ENCODE measurements at regions not wholly inside any gene's neighbourhood (a gene's known extent, or its start where the extent isn't known, plus 50 kb on each side); places are given as distances from the start of the nearest gene placed in this dataset.

DNA sequence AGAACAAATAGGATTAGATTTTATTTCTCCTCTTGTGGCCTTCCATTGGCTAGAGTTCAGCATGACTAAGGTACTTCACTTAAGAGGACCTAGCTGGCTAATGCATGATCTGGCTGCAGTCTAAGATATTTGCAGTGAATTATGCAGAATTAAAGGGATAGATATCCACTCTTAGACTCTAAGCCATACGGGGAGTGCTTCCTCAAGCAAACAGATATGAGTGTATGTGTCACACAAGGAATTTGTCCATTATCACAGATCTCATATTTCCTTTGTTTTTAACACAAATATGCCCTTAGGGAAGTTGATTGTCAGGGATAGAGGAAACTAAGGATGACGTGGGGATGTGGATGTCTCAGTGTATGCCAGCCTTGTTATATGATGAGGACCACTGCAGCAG is 88.1 kb upstream of the DHRS4 start:
- no peak overlapping the region for H3K4me3 ChIP-seq
- H3K27me3 ChIP-seq, result no peaks in the 10 kb centered on the region
- intact Hi-C loops (cut with DNase I), result no loop called here
- H3K9me3 ChIP-seq, result no peaks in the 10 kb centered on the region
- no peak overlapping the region for H3K27ac ChIP-seq
- H3K36me3 ChIP-seq, result no peaks in the 10 kb centered on the region
- no peaks in the 10 kb centered on the region for H3K4me1 ChIP-seq
- DNase-seq, result no peak
- TF ChIP-seq, protein P1, sequence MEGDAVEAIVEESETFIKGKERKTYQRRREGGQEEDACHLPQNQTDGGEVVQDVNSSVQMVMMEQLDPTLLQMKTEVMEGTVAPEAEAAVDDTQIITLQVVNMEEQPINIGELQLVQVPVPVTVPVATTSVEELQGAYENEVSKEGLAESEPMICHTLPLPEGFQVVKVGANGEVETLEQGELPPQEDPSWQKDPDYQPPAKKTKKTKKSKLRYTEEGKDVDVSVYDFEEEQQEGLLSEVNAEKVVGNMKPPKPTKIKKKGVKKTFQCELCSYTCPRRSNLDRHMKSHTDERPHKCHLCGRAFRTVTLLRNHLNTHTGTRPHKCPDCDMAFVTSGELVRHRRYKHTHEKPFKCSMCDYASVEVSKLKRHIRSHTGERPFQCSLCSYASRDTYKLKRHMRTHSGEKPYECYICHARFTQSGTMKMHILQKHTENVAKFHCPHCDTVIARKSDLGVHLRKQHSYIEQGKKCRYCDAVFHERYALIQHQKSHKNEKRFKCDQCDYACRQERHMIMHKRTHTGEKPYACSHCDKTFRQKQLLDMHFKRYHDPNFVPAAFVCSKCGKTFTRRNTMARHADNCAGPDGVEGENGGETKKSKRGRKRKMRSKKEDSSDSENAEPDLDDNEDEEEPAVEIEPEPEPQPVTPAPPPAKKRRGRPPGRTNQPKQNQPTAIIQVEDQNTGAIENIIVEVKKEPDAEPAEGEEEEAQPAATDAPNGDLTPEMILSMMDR (IDR thresholded peaks at IDR 0.05), result no peak
- no peak overlapping the region for H3K9ac ChIP-seq (ENCODE audit: low read depth in 2 of 2, low read length in 2 of 2)

DNA sequence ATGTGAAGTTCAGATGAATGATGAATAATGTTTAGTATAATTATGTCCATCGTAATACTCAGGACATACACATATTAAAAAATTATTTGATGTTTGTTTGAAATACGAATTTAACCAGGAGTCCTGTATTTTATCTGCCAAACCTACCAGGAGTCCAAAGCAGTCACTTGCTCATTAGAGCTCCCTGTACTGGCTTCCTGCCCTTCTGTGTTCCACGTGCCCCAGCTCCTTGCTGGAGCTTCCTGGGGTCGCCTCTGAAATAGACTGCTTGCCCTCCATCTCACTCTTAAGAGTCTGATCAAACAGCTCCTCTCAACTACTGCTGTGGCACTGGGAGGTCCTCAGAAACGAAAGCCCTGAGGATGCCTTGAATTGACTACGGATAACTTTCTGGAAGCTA is 87.3 kb upstream of the DHRS4 start:
- H3K9me3 ChIP-seq, result no peaks in the 10 kb centered on the region
- no peak overlapping the region for H3K4me3 ChIP-seq
- TF ChIP-seq, protein P1 (IDR thresholded peaks at IDR 0.05), result no peak
- intact Hi-C loops (cut with DNase I), result no loop called here
- H3K27ac ChIP-seq, result no peak overlapping the region
- no peak for DNase-seq
- no peaks in the 10 kb centered on the region for H3K36me3 ChIP-seq
- H3K4me1 ChIP-seq, result no peaks in the 10 kb centered on the region
- no peaks in the 10 kb centered on the region for H3K27me3 ChIP-seq
- no peak overlapping the region for H3K9ac ChIP-seq (ENCODE audit: low read depth in 2 of 2, low read length in 2 of 2)

DNA sequence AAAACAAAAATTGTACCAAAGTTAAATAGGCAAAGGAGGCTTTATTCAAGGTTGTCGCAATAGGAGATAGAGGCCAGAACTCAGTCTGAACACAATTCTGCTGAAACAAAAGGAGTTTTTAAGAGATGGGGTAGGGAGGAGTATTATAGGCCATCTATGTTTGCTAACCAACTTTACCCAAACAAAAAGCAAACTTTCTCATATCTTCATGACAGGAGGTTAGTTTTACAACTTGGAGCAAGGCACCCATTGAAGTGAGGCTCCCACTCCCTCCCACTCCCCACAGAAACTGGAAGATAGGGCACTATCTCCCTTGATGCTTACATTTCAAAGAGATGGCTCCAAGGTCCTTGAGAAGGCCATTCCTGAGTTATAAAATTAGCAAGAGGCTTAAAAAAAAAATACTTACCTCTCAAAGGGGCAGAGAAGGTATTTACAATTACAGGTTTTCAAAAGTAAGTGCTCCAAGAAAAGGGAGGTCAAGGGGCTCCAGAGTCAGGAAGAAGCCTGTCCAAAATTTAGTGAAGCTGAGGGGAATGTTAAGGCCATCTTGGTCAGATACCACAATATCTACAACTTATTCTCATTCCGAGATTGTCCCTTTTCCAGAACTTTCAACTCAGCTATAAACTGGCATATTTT is 84.4 kb upstream of the DHRS4 start:
- Histone ChIP-seq H3K27me3 (no peaks in the 10 kb centered on the region), H3K9me3 (no peaks in the 10 kb centered on the region), H3K9ac (ENCODE audit: low read depth in 2 of 2, low read length in 2 of 2) (no peak overlapping the region), H3K4me3 (no peak overlapping the region), H3K27ac (no peak overlapping the region), H3K4me1 (no peaks in the 10 kb centered on the region), H3K36me3 (no peaks in the 10 kb centered on the region)
- no peak for DNase-seq
- intact Hi-C loops (cut with DNase I), result no loop called here
- TF ChIP-seq, protein P1 (IDR thresholded peaks at IDR 0.05), result no peak

DNA sequence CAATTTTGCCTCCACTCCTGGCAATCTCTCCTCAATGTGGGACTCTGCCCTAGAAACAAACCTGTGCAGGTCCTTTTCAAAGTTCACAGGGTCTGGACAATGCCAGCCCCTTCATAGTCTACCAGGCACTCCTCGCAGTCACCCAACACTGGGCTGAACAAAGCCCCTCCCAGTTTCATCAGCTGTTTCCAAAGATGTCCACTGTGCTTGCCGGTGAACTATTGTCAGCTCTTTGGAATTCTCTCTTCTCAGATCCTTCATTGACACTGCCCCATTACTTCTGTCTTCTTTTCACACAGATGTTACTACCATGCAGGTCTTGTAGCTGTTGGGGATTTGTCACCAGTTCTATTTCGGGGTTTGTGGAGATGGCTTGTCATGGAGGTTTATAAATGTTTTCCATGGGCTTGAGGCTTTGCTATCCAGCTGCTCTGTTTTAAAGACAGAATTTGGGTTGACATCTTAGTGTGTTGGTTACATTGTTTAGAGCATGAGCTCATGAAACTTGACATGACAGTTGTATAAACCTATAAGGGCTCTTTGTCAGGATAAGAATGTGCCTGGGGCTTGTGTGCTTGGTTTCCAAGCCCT is 77.3 kb upstream of the DHRS4 start:
- no peak overlapping the region for H3K9ac ChIP-seq (ENCODE audit: low read depth in 2 of 2, low read length in 2 of 2)
- no peak for DNase-seq
- no peaks in the 10 kb centered on the region for H3K27me3 ChIP-seq
- no peaks in the 10 kb centered on the region for H3K4me1 ChIP-seq
- H3K9me3 ChIP-seq, result no peaks in the 10 kb centered on the region
- H3K36me3 ChIP-seq, result no peaks in the 10 kb centered on the region
- H3K27ac ChIP-seq, result no peak overlapping the region
- TF ChIP-seq, protein P1 (IDR thresholded peaks at IDR 0.05), result no peak
- intact Hi-C loops (cut with DNase I), result no loop called here
- no peak overlapping the region for H3K4me3 ChIP-seq

DNA sequence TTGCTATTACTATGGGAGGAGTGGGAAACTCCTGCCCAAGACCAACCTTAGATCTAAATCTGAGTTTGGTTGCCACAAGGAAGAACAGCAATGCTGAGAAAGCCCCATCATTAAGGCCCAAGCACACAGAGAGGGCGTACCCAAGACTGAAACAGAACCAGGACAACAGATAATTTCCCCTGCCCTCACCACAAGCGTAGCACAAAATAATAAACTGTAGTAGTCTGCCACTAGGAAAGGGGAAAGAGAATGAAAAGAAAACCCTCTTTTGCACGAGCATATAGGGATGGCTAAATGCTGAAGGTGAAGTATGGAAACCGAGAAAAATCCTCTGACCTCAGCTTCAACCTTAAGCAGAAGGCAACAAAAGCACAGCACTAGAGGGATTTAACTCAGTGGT is 76.5 kb upstream of the DHRS4 start:
- H3K36me3 ChIP-seq, result no peaks in the 10 kb centered on the region
- no peaks in the 10 kb centered on the region for H3K27me3 ChIP-seq
- H3K9ac ChIP-seq (ENCODE audit: low read depth in 2 of 2, low read length in 2 of 2), result no peak overlapping the region
- intact Hi-C loops (cut with DNase I), result no loop called here
- no peaks in the 10 kb centered on the region for H3K9me3 ChIP-seq
- no peak overlapping the region for H3K4me3 ChIP-seq
- no peaks in the 10 kb centered on the region for H3K4me1 ChIP-seq
- DNase-seq, result no peak
- TF ChIP-seq, protein P1 (IDR thresholded peaks at IDR 0.05), result no peak
- H3K27ac ChIP-seq, result no peak overlapping the region

Data from colonic mucosa (tissue), 4 donors.